ENCODE measurements at regions not wholly inside any gene's neighbourhood (a gene's known extent, or its start where the extent isn't known, plus 50 kb on each side); places are given as distances from the start of the nearest gene placed in this dataset.

DNA sequence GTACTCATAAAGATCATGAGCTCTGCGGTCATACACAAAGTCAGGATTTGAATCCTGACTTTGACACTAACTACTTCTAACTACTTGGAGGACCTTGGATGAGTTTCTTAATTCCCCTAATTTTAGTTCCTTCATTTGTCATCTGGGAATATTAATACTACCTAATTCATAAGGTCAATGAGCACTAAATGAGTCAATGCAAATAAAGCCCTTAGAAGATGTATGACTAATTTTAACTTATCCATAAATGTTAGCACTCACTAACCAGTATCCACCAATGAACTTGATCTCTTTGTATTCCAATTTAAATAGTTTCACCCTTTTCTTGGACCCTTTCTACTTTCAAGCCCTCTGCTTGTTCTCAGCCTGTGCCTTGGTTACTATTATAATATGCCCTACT, 1106.4 kb downstream of the CDH18 start:
- POLR2A ChIA-PET (ENCODE audit: partially characterized antibody) = no interaction called here
- H3K79me1 ChIP-seq (ENCODE audit: low read depth, low read length) = no peaks in the 10 kb centered on the region
- H3K4ac ChIP-seq (replicated peaks; ENCODE audit: insufficient read length, low read depth, low read length) = no peak overlapping the region
- H3K4me1 ChIP-seq (replicated peaks in 1 of 4; ENCODE audit: control insufficient read depth in 3 of 4, insufficient read depth in 4 of 4, low read length in 3 of 4) = no peaks in the 10 kb centered on the region
- H3K4me2 ChIP-seq (ENCODE audit: insufficient read depth in 1 of 2, low read depth in 2 of 2, low read length in 2 of 2) = no peak overlapping the region
- H2AK5ac ChIP-seq (ENCODE audit: low read depth, low read length) = no peak overlapping the region
- H2BK120ac ChIP-seq (replicated peaks; ENCODE audit: low read depth, low read length) = no peak overlapping the region
- WGBS, 2 experiments (ENCODE audit: extremely low coverage in 1 of 2, insufficient coverage in 1 of 2, insufficient read length in 1 of 2, insufficient replicate concordance in 2 of 2, low coverage in 1 of 2, low lambda C conversion rate in 2 of 2, missing lambda C conversion rate in 1 of 2) = 95% methylated on average over 1 of the region's 1 CpG; no CpG with 5 or more reads in 1 of the 2 experiments
- no peaks in the 10 kb centered on the region for H3K23me2 ChIP-seq (ENCODE audit: low read depth, low read length)
- no peak overlapping the region for H3K14ac ChIP-seq (ENCODE audit: insufficient read length)
- DNase-seq (ENCODE audit: low read depth in 1 of 2, low spot score in 2 of 2) (no peak), FAIRE-seq (no peak)
- H3K9me3 ChIP-seq (ENCODE audit: insufficient read depth in 2 of 2, low read depth in 1 of 2, low read length in 1 of 2) = no peaks in the 10 kb centered on the region
- H4K5ac ChIP-seq (ENCODE audit: insufficient read length, low read depth, low read length) = no peak overlapping the region
- no peak overlapping the region for H3K9ac ChIP-seq (replicated peaks in 1 of 4; ENCODE audit: extremely low read depth in 1 of 4, low read depth in 3 of 4, low read length in 3 of 4)
- H4K8ac ChIP-seq (ENCODE audit: extremely low read depth, insufficient read depth, low read length) = no peak overlapping the region
- no peak overlapping the region for H2BK5ac ChIP-seq (ENCODE audit: low read depth, low read length)
- no peaks in the 10 kb centered on the region for H3K36me3 ChIP-seq (ENCODE audit: control insufficient read depth in 2 of 4, insufficient read depth in 4 of 4, low read length in 3 of 4)
- no peaks in the 10 kb centered on the region for H4K20me1 ChIP-seq (replicated peaks in 1 of 2; ENCODE audit: control insufficient read depth in 1 of 2, insufficient read depth in 2 of 2, low read length in 2 of 2)
- no peak overlapping the region for H2BK12ac ChIP-seq (ENCODE audit: low read depth, low read length)
- H3K27me3 ChIP-seq (replicated peaks in 1 of 4; ENCODE audit: control insufficient read depth in 3 of 4, extremely low read depth in 1 of 4, insufficient read depth in 3 of 4, low read length in 3 of 4) = no peaks in the 10 kb centered on the region
- H3K23ac ChIP-seq (ENCODE audit: insufficient read length) = no peak overlapping the region
- CTCF ChIA-PET (ENCODE audit: partially characterized antibody) = no interaction called here
- no peak overlapping the region for H3K27ac ChIP-seq (ENCODE audit: low read depth, low read length)
- no peak overlapping the region for H2BK15ac ChIP-seq (ENCODE audit: low read length)
- no peaks in the 10 kb centered on the region for H3K79me2 ChIP-seq (ENCODE audit: control insufficient read depth in 1 of 2, insufficient read depth in 2 of 2, low read length in 2 of 2)
- no peak overlapping the region for H4K91ac ChIP-seq (replicated peaks; ENCODE audit: insufficient read length, low read length)
- H3K56ac ChIP-seq (replicated peaks; ENCODE audit: insufficient read length, low read depth, low read length) = no peak overlapping the region
- H2AFZ ChIP-seq (ENCODE audit: low read length) = no peak overlapping the region
- H3K4me3 ChIP-seq (ENCODE audit: extremely low read depth in 1 of 4, insufficient read depth in 2 of 4, low read depth in 3 of 4, low read length in 4 of 4) = no peak overlapping the region
- no peak overlapping the region for H3K18ac ChIP-seq (ENCODE audit: extremely low read depth, low read length)
- H2BK20ac ChIP-seq (ENCODE audit: low read length) = no peak overlapping the region
- TF ChIP-seq RXRA (IDR thresholded peaks at IDR 0.05; ENCODE audit: insufficient read depth, low read depth, low read length) = no peak
- no peak for TF ChIP-seq EZH2 (IDR thresholded peaks at IDR 0.05; ENCODE audit: low read depth, low read length, severe bottlenecking)
- no peak for TF ChIP-seq HDAC2 (IDR thresholded peaks at IDR 0.05; ENCODE audit: borderline replicate concordance in 1 of 2, low read depth in 2 of 2, low read length in 2 of 2)
- no peak for TF ChIP-seq SAP30 (IDR thresholded peaks at IDR 0.05; ENCODE audit: insufficient read depth, insufficient replicate concordance, low read length)
- TF ChIP-seq, protein P1, sequence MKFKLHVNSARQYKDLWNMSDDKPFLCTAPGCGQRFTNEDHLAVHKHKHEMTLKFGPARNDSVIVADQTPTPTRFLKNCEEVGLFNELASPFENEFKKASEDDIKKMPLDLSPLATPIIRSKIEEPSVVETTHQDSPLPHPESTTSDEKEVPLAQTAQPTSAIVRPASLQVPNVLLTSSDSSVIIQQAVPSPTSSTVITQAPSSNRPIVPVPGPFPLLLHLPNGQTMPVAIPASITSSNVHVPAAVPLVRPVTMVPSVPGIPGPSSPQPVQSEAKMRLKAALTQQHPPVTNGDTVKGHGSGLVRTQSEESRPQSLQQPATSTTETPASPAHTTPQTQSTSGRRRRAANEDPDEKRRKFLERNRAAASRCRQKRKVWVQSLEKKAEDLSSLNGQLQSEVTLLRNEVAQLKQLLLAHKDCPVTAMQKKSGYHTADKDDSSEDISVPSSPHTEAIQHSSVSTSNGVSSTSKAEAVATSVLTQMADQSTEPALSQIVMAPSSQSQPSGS (IDR thresholded peaks at IDR 0.05; ENCODE audit: low read length) = no peak
- no peak for TF ChIP-seq GTF2F1 (IDR thresholded peaks at IDR 0.05; ENCODE audit: borderline replicate concordance, low read depth, low read length)
- TF ChIP-seq FOSL1 (IDR thresholded peaks at IDR 0.05; ENCODE audit: insufficient read depth, low read depth, low read length) = no peak
- TF ChIP-seq TBP (IDR thresholded peaks at IDR 0.05; ENCODE audit: low read depth, low read length) = no peak
- TF ChIP-seq BRCA1 (IDR thresholded peaks at IDR 0.05; ENCODE audit: low read depth, low read length) = no peak
- TF ChIP-seq, protein P2, sequence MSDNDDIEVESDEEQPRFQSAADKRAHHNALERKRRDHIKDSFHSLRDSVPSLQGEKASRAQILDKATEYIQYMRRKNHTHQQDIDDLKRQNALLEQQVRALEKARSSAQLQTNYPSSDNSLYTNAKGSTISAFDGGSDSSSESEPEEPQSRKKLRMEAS (IDR thresholded peaks at IDR 0.05) = no peak
- no peak for TF ChIP-seq SIN3A (conservative IDR thresholded peaks at IDR 0.05 in 1 of 2, IDR thresholded peaks at IDR 0.05 in 1 of 2; ENCODE audit: low read depth in 1 of 2, low read length in 2 of 2)
- no peak for TF ChIP-seq KDM4A (IDR thresholded peaks at IDR 0.05; ENCODE audit: low read depth, low read length, severe bottlenecking)

Measured in H1 (cell line).